Fibroblast of lung (primary cell): ENCODE measurements at regions not wholly inside any gene's neighbourhood (a gene's known extent, or its start where the extent isn't known, plus 50 kb on each side); places are given as distances from the start of the nearest gene placed in this dataset.

Experiments
- CTCF ChIP-seq, 2 donors: IDR thresholded peaks in 1 of 2; conservative IDR thresholded peaks in 1 of 2; 1 replicate in 1 of 2; 2 replicates in 1 of 2; pipeline ENCODE4 v1.5.1; 2011 to 2012; ENCODE audit warnings: low read length in 2 of 2, control low read depth in 1 of 2, inconsistent platforms in 1 of 2, low read depth in 1 of 2, mild to moderate bottlenecking in 1 of 2
- EZH2 ChIP-seq: IDR thresholded peaks from 2 replicates; pipeline ENCODE4 v1.5.1; 2012; ENCODE audit warnings: low read length, control low read depth, mild to moderate bottlenecking; ENCODE audit errors: missing control alignments

GRCh38 chr3:18739099-18739433, 313.9 kb upstream of the SATB1 start:
- TF ChIP-seq CTCF (conservative IDR thresholded peaks at IDR 0.05 in 1 of 2, IDR thresholded peaks at IDR 0.05 in 1 of 2; ENCODE audit: low read depth in 1 of 2, low read length in 2 of 2): no peak
- TF ChIP-seq EZH2: no peak
